VCaP (cell line): ENCODE measurements at regions not wholly inside any gene's neighbourhood (a gene's known extent, or its start where the extent isn't known, plus 50 kb on each side); places are given as distances from the start of the nearest gene placed in this dataset.
"Not testable (repeated sequence)": the region's sequence is repeated elsewhere in the genome, so short reads cannot be mapped to it uniquely, and the experiment has no call there.

Source experiments
- H3K27ac ChIP-seq: fragments of 450-650 bp; 2 replicates; pipeline ENCODE4 v1.5.1; 2017
- TF ChIP-seq, protein P1 (sequence below): fragments of 450-650 bp; conservative IDR thresholded peaks from 2 replicates; pipeline ENCODE4 v1.5.1; 2017; ENCODE audit warnings: mild to moderate bottlenecking, moderate library complexity

DNA sequence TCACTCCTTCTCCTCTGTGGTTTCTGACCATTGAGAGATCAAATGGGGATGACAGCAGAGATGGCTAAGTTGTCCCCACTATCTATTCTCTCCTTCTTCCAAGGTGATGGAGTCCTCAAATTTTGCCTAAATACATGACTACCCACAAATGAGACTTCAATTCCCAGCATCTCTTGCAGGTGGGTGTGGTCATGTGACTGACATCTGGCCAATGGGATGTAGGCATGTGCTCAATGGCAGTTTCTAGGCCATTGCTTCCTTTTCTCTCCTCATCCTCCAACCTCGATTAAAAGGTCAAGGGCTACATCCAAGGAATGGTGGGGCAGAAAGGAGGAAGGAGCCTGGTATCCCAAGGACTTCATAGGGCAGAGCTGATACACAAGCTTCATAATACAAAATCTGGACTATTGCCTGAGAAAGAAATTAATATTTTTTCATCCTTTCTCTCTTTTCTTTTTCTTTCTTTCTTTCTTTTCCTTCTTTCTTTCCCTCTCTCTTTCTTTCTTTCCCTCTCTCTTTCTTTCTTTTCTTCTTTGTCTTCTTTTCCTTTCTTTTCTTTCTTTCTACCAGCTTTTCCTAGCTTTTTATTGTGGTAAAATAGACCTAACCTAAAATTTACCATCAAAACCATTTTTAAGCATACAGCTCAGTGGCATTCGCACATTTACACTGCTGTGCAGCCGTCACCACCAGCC is 100.9 kb upstream of the PRB2 start:
- H3K27ac ChIP-seq, result no peak overlapping the region
- TF ChIP-seq, protein P1, sequence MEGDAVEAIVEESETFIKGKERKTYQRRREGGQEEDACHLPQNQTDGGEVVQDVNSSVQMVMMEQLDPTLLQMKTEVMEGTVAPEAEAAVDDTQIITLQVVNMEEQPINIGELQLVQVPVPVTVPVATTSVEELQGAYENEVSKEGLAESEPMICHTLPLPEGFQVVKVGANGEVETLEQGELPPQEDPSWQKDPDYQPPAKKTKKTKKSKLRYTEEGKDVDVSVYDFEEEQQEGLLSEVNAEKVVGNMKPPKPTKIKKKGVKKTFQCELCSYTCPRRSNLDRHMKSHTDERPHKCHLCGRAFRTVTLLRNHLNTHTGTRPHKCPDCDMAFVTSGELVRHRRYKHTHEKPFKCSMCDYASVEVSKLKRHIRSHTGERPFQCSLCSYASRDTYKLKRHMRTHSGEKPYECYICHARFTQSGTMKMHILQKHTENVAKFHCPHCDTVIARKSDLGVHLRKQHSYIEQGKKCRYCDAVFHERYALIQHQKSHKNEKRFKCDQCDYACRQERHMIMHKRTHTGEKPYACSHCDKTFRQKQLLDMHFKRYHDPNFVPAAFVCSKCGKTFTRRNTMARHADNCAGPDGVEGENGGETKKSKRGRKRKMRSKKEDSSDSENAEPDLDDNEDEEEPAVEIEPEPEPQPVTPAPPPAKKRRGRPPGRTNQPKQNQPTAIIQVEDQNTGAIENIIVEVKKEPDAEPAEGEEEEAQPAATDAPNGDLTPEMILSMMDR, result no peak

DNA sequence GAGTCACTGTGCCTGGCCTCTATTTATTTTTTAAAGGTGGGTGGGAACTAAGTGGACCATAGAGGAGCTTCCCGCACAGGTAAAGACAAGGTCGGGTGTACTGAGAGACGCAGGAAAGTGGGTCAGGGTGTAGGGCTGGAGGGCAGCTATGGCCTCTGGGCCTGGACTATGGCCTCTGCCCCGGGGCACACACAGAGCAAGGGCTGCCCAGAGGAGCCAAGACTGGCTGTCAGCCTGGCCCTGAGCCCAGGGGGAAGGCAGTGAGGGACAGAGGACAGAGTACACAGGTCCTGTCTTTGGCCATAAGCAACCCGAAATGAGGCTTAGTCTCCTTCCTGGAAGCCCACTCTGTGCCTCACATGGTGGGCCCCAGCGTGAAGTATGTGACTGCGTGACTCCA is 102.1 kb upstream of the PRB2 start:
- TF ChIP-seq, protein P1, result no peak
- no peak overlapping the region for H3K27ac ChIP-seq

DNA sequence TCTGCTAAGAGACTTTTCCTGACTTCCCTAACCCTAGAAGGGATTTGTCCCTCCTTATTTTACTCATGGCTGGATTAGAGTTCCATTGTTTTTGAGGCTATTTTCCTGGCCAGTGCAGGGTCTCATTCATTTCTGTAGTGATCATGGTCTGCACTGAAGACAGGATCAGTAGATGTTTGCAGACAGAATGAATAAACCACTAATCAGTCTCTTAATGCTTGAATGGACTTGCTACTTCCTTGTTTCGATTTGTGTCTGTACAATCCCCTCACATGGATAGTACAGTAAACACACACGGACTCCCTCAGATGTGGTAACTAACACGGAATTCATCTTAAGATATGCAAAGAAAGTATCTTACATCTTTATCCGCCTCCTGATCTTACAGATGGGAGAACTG is 102.6 kb upstream of the PRB2 start:
- TF ChIP-seq, protein P1, result no peak
- no peak overlapping the region for H3K27ac ChIP-seq

GRCh38 chr12:11498574-11498973 is 103.2 kb upstream of the PRB2 start:
- not testable (repeated sequence) for H3K27ac ChIP-seq

- H3K27ac ChIP-seq, result no peak overlapping the region
Observed at GRCh38 chr12:11499806-11500187, 104.4 kb upstream of the PRB2 start.

GRCh38 chr12:11500188-11500860 is 105.0 kb upstream of the PRB2 start:
- H3K27ac ChIP-seq, result peak overlapping the region; percentile 8; the same call in 1 of the 2 replicates
- TF ChIP-seq, protein P1, result no peak

More at GRCh38 chr12:11499806-11500187, 104.4 kb upstream of the PRB2 start:
- TF ChIP-seq, protein P1, result no peak

GRCh38 chr12:11500861-11501230 is 105.5 kb upstream of the PRB2 start:
- TF ChIP-seq, protein P1, result no peak
- H3K27ac ChIP-seq, result no peak overlapping the region

DNA sequence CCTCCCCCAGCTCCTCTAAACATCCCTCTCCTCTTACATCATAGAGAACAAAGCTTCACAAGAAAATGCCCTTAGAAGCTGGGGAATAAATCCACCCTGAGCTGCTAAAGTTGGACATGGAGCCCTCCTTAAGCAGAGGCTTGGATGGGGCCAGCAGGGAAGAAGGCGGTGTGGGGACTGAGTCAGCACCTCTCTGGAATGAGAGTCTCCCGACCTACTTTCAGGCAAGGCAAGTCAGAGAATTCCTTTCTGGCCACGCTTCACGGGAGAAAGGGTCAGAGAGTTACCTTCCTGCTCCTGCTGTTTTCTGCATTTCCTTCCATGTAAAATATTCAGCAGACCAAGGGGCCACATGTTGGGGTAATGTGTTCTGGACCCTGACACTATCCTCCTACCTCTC is 113.3 kb upstream of the PRB2 start:
- TF ChIP-seq, protein P1, result no peak
- H3K27ac ChIP-seq, result no peak overlapping the region
